Mammary epithelial cell (primary cell): ENCODE measurements at regions not wholly inside any gene's neighbourhood (a gene's known extent, or its start where the extent isn't known, plus 50 kb on each side); places are given as distances from the start of the nearest gene placed in this dataset.
"Not testable (repeated sequence)": the region's sequence is repeated elsewhere in the genome, so short reads cannot be mapped to it uniquely, and the experiment has no call there.

ENCODE experiments used
- CTCF ChIP-seq, 2 donors: IDR thresholded peaks in 1 of 2; conservative IDR thresholded peaks in 1 of 2; 2 replicates each; pipeline ENCODE4 v1.5.1; 2011 to 2012; ENCODE audit warnings: inconsistent platforms in 2 of 2, low read length in 2 of 2, mild to moderate bottlenecking in 2 of 2, control low read depth in 1 of 2, low read depth in 1 of 2; ENCODE audit not compliant: insufficient read depth in 1 of 2; ENCODE audit errors: extremely low read depth in 1 of 2
- EZH2 ChIP-seq: IDR thresholded peaks from 2 replicates; pipeline ENCODE4 v1.6.1; 2012; ENCODE audit warnings: low read length, inconsistent platforms, borderline replicate concordance

GRCh38 chr10:120239695-120240094 is 217.3 kb upstream of the PLPP4 start:
- not testable (repeated sequence) for TF ChIP-seq CTCF (conservative IDR thresholded peaks at IDR 0.05 in 1 of 2, IDR thresholded peaks at IDR 0.05 in 1 of 2; ENCODE audit: extremely low read depth in 1 of 2, insufficient read depth in 1 of 2, low read depth in 1 of 2, low read length in 2 of 2); EZH2
